ENCODE measurements at regions not wholly inside any gene's neighbourhood (a gene's known extent, or its start where the extent isn't known, plus 50 kb on each side); places are given as distances from the start of the nearest gene placed in this dataset.

DNA sequence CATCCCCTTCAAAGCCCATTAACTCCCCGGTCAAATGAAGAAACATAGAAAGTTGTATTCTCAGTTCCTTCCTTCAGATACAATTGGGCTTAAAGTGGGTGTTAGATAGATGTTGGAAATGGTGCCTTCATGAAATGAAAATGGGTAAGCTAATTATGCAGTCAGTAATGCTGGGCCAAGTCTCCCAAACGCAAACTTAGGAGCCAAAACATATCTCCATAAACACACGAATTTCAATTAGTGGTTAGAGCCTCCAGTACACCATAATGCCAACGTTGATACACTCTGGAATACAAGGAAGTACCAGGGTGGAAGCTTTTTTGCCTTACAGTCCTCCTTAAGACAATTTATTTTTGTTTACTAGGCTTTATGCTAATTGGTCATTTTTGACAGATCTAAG, 1059.0 kb downstream of the TUSC7 start (continued):
- no peak for TF ChIP-seq TEAD4 (IDR thresholded peaks at IDR 0.05; ENCODE audit: borderline replicate concordance, insufficient read depth)

DNA sequence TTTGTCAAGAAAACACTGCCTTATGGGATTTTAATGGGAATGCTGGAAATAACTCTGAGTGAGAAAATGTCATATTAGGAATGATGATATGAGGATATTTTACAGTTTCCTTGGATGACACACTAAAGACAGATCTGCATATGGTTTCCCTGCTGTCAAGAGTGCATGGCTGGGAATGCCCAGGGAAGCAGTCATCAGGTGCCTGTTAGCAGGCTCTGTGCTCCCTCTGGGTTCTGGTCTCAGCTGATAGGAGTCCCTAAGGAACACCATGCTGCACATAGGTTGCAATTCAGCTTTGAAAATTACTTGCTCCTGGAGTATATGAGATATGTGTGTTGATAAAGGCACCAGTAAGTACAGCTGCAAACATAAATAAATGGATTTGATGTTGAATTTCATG, 1064.6 kb downstream of the TUSC7 start:
- DNase-seq = peak; percentile 42
- H3K9me2 ChIP-seq = no peaks in the 10 kb centered on the region
- no peaks in the 10 kb centered on the region for H3K9me3 ChIP-seq
- no peaks in the 10 kb centered on the region for H4K20me1 ChIP-seq (ENCODE audit: insufficient read depth)
- peaks cover 0 to 5% of the 10 kb centered on the region in 2 experiments; a peak in 2 of 4 replicates for H3K4me1 ChIP-seq (ENCODE audit: control insufficient read depth in 1 of 2, insufficient read depth in 2 of 2, low read depth in 1 of 2, low read length in 1 of 2)
- H3K4me3 ChIP-seq (ENCODE audit: low read depth in 2 of 2, low read length in 1 of 2) = no peak overlapping the region
- no peaks in the 10 kb centered on the region for H3K27me3 ChIP-seq (ENCODE audit: insufficient read depth)
- TF ChIP-seq GATA2 (CRISPR knock-in tag; IDR thresholded peaks at IDR 0.05) (peak; percentile 85), FOXJ3 (CRISPR knock-in tag; IDR thresholded peaks at IDR 0.05) (peak; percentile 59; the same call in 1 of the 2 replicates), MXI1 (IDR thresholded peaks at IDR 0.05; ENCODE audit: low read depth, low read length) (peak; percentile 81; the same call in 1 of the 2 replicates), RCOR1 (IDR thresholded peaks at IDR 0.05; ENCODE audit: low read length) (no peak), EP300 (IDR thresholded peaks at IDR 0.05; ENCODE audit: borderline replicate concordance in 1 of 2, low read depth in 1 of 2, low read length in 1 of 2) (peak in 1 of 2 experiments; percentile 74; a peak in 1 of 4 replicates), RAD21 (IDR thresholded peaks at IDR 0.05; ENCODE audit: low read length) (no peak; the same call in 1 of the 2 replicates)
- TF ChIP-seq, protein P1, sequence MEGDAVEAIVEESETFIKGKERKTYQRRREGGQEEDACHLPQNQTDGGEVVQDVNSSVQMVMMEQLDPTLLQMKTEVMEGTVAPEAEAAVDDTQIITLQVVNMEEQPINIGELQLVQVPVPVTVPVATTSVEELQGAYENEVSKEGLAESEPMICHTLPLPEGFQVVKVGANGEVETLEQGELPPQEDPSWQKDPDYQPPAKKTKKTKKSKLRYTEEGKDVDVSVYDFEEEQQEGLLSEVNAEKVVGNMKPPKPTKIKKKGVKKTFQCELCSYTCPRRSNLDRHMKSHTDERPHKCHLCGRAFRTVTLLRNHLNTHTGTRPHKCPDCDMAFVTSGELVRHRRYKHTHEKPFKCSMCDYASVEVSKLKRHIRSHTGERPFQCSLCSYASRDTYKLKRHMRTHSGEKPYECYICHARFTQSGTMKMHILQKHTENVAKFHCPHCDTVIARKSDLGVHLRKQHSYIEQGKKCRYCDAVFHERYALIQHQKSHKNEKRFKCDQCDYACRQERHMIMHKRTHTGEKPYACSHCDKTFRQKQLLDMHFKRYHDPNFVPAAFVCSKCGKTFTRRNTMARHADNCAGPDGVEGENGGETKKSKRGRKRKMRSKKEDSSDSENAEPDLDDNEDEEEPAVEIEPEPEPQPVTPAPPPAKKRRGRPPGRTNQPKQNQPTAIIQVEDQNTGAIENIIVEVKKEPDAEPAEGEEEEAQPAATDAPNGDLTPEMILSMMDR (IDR thresholded peaks at IDR 0.05) = no peak
- CTCF ChIA-PET = interaction anchor here (0.8 to 1.6 kb wide), 5 partner anchors 52 to 1003 kb away, joined by 3 to 4 read pairs (median 3); no protein-coding TSS in a partner anchor
- H3K9ac ChIP-seq = no peak overlapping the region
- H3K4me2 ChIP-seq = no peak overlapping the region
- no peaks in the 10 kb centered on the region for H3K36me3 ChIP-seq (replicated peaks in 1 of 2; ENCODE audit: control insufficient read depth in 1 of 2, insufficient read depth in 2 of 2, low read length in 1 of 2)
- POLR2A ChIA-PET = no interaction called here
- H3F3A ChIP-seq (replicated peaks; ENCODE audit: insufficient read depth) = no peaks in the 10 kb centered on the region
- H3K79me2 ChIP-seq (ENCODE audit: insufficient read depth) = no peaks in the 10 kb centered on the region
- no peak overlapping the region for H2AFZ ChIP-seq (ENCODE audit: low read depth)
- peak overlapping the region in 1 of 2 experiments; percentile 58; a peak in 2 of 4 replicates for H3K27ac ChIP-seq (ENCODE audit: low read depth in 2 of 2, low read length in 1 of 2)

DNA sequence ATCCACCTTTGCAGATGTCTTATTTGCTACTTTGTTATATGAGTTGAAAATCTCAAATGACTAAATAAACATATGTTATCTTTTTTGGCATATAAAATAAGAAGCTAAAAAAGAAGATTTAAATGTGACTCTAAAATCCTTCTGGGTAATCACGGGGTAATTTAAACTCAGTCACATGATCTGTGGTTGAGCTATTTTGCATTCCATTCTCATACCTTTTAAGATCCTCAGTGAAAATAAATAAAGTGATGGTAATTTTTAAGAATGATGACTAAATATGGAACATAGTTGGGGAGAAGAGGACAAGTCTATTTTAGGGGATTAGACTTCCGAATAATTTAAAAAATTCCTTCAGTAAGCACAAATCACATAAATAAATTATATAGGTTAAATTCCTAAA, 1076.8 kb downstream of the TUSC7 start:
- no peaks in the 10 kb centered on the region for H3K9me3 ChIP-seq
- no peaks in the 10 kb centered on the region for H3K27me3 ChIP-seq (ENCODE audit: insufficient read depth)
- H4K20me1 ChIP-seq (ENCODE audit: insufficient read depth) = no peaks in the 10 kb centered on the region
- H3K4me2 ChIP-seq = no peak overlapping the region
- 74% methylated on average over 2 of the region's 2 CpGs for WGBS (ENCODE audit: low lambda C conversion rate)
- H3K4me1 ChIP-seq (ENCODE audit: control insufficient read depth in 1 of 2, insufficient read depth in 2 of 2, low read depth in 1 of 2, low read length in 1 of 2) = peaks cover 0 to 20% of the 10 kb centered on the region in 2 experiments; a peak in 2 of 4 replicates
- no peak overlapping the region for H3K4me3 ChIP-seq (ENCODE audit: low read depth in 2 of 2, low read length in 1 of 2)
- no peaks in the 10 kb centered on the region for H3F3A ChIP-seq (replicated peaks; ENCODE audit: insufficient read depth)
- no peak for DNase-seq
- TF ChIP-seq RFX5 (IDR thresholded peaks at IDR 0.05; ENCODE audit: low read length) = no peak
- TF ChIP-seq, protein P2, sequence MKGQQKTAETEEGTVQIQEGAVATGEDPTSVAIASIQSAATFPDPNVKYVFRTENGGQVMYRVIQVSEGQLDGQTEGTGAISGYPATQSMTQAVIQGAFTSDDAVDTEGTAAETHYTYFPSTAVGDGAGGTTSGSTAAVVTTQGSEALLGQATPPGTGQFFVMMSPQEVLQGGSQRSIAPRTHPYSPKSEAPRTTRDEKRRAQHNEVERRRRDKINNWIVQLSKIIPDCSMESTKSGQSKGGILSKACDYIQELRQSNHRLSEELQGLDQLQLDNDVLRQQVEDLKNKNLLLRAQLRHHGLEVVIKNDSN (IDR thresholded peaks at IDR 0.05; ENCODE audit: borderline replicate concordance, low read depth) = peak; percentile 25; the same call in 1 of the 2 replicates
- ChIA-PET POLR2A (no interaction called here), CTCF (interaction anchor here (0.9 to 1.3 kb wide), 3 partner anchors 21 to 211 kb away, joined by 3 to 5 read pairs (median 4); no protein-coding TSS in a partner anchor)
- no peak overlapping the region for H2AFZ ChIP-seq (ENCODE audit: low read depth)
- no peaks in the 10 kb centered on the region for H3K9me2 ChIP-seq
- no peak overlapping the region for H3K9ac ChIP-seq
- no peak overlapping the region; a peak in 1 of 4 replicates for H3K27ac ChIP-seq (ENCODE audit: low read depth in 2 of 2, low read length in 1 of 2)
- H3K79me2 ChIP-seq (ENCODE audit: insufficient read depth) = no peaks in the 10 kb centered on the region
- H3K36me3 ChIP-seq (replicated peaks in 1 of 2; ENCODE audit: control insufficient read depth in 1 of 2, insufficient read depth in 2 of 2, low read length in 1 of 2) = no peaks in the 10 kb centered on the region
